ENCODE measurements at regions not wholly inside any gene's neighbourhood (a gene's known extent, or its start where the extent isn't known, plus 50 kb on each side); places are given as distances from the start of the nearest gene placed in this dataset.

DNA sequence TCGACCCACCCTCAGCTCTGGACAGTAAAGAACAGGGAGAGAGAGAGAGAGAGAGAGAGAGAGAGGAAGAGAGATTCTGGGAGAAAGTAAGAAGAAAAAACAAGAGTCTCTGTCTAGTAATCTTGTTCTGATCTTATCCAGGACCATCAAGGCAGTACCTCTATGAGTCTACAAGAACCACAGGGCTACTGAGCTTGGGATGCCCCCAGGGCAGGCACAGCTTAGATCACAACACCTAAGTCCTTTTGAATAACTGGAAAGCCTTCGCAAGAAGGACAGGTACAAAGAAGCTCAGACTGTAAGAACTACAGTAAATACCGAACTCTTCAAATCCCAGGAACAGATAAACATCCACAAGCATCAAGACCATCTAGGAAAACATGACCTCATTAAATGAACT, 51.4 kb upstream of the SGPP2 start:
- no peak for DNase-seq (ENCODE audit: low read depth in 1 of 2, low spot score in 1 of 2)
- H3K27me3 ChIP-seq, result no peaks in the 10 kb centered on the region
- no peaks in the 10 kb centered on the region for H3K36me3 ChIP-seq
- TF ChIP-seq, protein P1, sequence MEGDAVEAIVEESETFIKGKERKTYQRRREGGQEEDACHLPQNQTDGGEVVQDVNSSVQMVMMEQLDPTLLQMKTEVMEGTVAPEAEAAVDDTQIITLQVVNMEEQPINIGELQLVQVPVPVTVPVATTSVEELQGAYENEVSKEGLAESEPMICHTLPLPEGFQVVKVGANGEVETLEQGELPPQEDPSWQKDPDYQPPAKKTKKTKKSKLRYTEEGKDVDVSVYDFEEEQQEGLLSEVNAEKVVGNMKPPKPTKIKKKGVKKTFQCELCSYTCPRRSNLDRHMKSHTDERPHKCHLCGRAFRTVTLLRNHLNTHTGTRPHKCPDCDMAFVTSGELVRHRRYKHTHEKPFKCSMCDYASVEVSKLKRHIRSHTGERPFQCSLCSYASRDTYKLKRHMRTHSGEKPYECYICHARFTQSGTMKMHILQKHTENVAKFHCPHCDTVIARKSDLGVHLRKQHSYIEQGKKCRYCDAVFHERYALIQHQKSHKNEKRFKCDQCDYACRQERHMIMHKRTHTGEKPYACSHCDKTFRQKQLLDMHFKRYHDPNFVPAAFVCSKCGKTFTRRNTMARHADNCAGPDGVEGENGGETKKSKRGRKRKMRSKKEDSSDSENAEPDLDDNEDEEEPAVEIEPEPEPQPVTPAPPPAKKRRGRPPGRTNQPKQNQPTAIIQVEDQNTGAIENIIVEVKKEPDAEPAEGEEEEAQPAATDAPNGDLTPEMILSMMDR (IDR thresholded peaks at IDR 0.05; ENCODE audit: low read depth, low read length), result no peak
- H3K4me3 ChIP-seq, result no peak overlapping the region
- no peak overlapping the region for H3K27ac ChIP-seq
- no peaks in the 10 kb centered on the region for H3K4me1 ChIP-seq (ENCODE audit: low read depth)
- no peaks in the 10 kb centered on the region for H3K9me3 ChIP-seq (ENCODE audit: low read depth)

Measured in cardiac muscle cell (in vitro differentiated cells and primary cell).